ENCODE measurements at regions not wholly inside any gene's neighbourhood (a gene's known extent, or its start where the extent isn't known, plus 50 kb on each side); places are given as distances from the start of the nearest gene placed in this dataset.
"Not testable (repeated sequence)": the region's sequence is repeated elsewhere in the genome, so short reads cannot be mapped to it uniquely, and the experiment has no call there.

GRCh38 chr6:8803181-8803760, 367.9 kb upstream of the SLC35B3 start:
- DNase-seq = no peak
- H3K27me3 Mint-ChIP-seq (ENCODE audit: low read depth in 3 of 3) = peaks cover 2 to 3% (median 2%) of the 10 kb centered on the region in 3 donors
- no peaks in the 10 kb centered on the region for H3K9me3 ChIP-seq (replicated peaks in 1 of 2; ENCODE audit: control insufficient read depth in 1 of 2, insufficient read depth in 1 of 2, low read length in 2 of 2)
- H3K27ac Mint-ChIP-seq = no peak overlapping the region
- no peaks in the 10 kb centered on the region for H3K4me1 Mint-ChIP-seq
- H3K27ac ChIP-seq (ENCODE audit: low read depth in 1 of 2, low read length in 2 of 2) = no peak overlapping the region
- H3K36me3 Mint-ChIP-seq = no peaks in the 10 kb centered on the region
- H3K9ac ChIP-seq (ENCODE audit: insufficient read depth, low read length, poor library complexity, severe bottlenecking) = no peak overlapping the region
- peaks cover 0 to 11% (median 6%) of the 10 kb centered on the region in 7 donors for H3K9me3 Mint-ChIP-seq
- H3K27me3 ChIP-seq (ENCODE audit: control insufficient read depth in 2 of 2, insufficient read depth in 2 of 2, low read length in 2 of 2) = no peaks in the 10 kb centered on the region
- 100% methylated on average over 1 of the region's 2 CpGs for WGBS (ENCODE audit: insufficient coverage)
- H3K4me3 Mint-ChIP-seq = no peak overlapping the region
- no peak overlapping the region for H2AFZ ChIP-seq (ENCODE audit: insufficient read depth, low read depth, low read length, poor library complexity, severe bottlenecking)
- H3K4me3 ChIP-seq (replicated peaks in 1 of 3; ENCODE audit: low read depth in 2 of 3, low read length in 3 of 3) = no peak overlapping the region
- H4K20me1 ChIP-seq (ENCODE audit: insufficient read depth, low read length) = no peaks in the 10 kb centered on the region
- H3K79me2 ChIP-seq (ENCODE audit: insufficient read depth, low read length) = no peaks in the 10 kb centered on the region
- H3K4me1 ChIP-seq (ENCODE audit: control insufficient read depth in 1 of 2, insufficient read depth in 2 of 2, low read length in 2 of 2) = no peaks in the 10 kb centered on the region
- H3K4me2 ChIP-seq (replicated peaks; ENCODE audit: extremely low read depth, low read length, poor library complexity, severe bottlenecking) = no peak overlapping the region
- intact Hi-C loops (cut with micrococcal nuclease) = no loop called here
- no peaks in the 10 kb centered on the region for H3K36me3 ChIP-seq (replicated peaks in 1 of 2; ENCODE audit: control insufficient read depth in 1 of 2, insufficient read depth in 2 of 2, low read length in 2 of 2)
- TF ChIP-seq CTCF (IDR thresholded peaks at IDR 0.05) = no peak

GRCh38 chr6:8802397-8802796, 367.1 kb upstream of the SLC35B3 start:
- H3K4me3 Mint-ChIP-seq; H3K27ac ChIP-seq (ENCODE audit: low read depth in 1 of 2, low read length in 2 of 2); H3K27ac Mint-ChIP-seq; H3K79me2 ChIP-seq (ENCODE audit: insufficient read depth, low read length); H3K9ac ChIP-seq (ENCODE audit: insufficient read depth, low read length, poor library complexity, severe bottlenecking); H3K4me3 ChIP-seq (replicated peaks in 1 of 3; ENCODE audit: low read depth in 2 of 3, low read length in 3 of 3); H3K4me2 ChIP-seq (replicated peaks; ENCODE audit: extremely low read depth, low read length, poor library complexity, severe bottlenecking); H2AFZ ChIP-seq (ENCODE audit: insufficient read depth, low read depth, low read length, poor library complexity, severe bottlenecking); DNase-seq; H3K27me3 Mint-ChIP-seq (ENCODE audit: low read depth in 3 of 3); H3K36me3 Mint-ChIP-seq; intact Hi-C loops (cut with micrococcal nuclease); H4K20me1 ChIP-seq (ENCODE audit: insufficient read depth, low read length); H3K4me1 Mint-ChIP-seq; H3K9me3 ChIP-seq (replicated peaks in 1 of 2; ENCODE audit: control insufficient read depth in 1 of 2, insufficient read depth in 1 of 2, low read length in 2 of 2); H3K36me3 ChIP-seq (replicated peaks in 1 of 2; ENCODE audit: control insufficient read depth in 1 of 2, insufficient read depth in 2 of 2, low read length in 2 of 2); H3K4me1 ChIP-seq (ENCODE audit: control insufficient read depth in 1 of 2, insufficient read depth in 2 of 2, low read length in 2 of 2); H3K27me3 ChIP-seq (ENCODE audit: control insufficient read depth in 2 of 2, insufficient read depth in 2 of 2, low read length in 2 of 2): not testable (repeated sequence)
- 83% methylated on average over 1 of the region's 4 CpGs for WGBS (ENCODE audit: insufficient coverage)
- H3K9me3 Mint-ChIP-seq = peaks cover 0 to 11% (median 6%) of the 10 kb centered on the region in 7 donors
